ENCODE measurements at regions not wholly inside any gene's neighbourhood (a gene's known extent, or its start where the extent isn't known, plus 50 kb on each side); places are given as distances from the start of the nearest gene placed in this dataset.
"Not testable (repeated sequence)": the region's sequence is repeated elsewhere in the genome, so short reads cannot be mapped to it uniquely, and the experiment has no call there.

- H3K4me3 ChIP-seq (ENCODE audit: low read depth, low read length) = no peak overlapping the region
- TF ChIP-seq CTCF (IDR thresholded peaks at IDR 0.05; ENCODE audit: borderline replicate concordance, insufficient read depth, low read depth, low read length) = no peak
Measured at GRCh38 chr2:136288249-136288648, 170.3 kb upstream of the CXCR4 start.

- no peak overlapping the region for H3K4me3 ChIP-seq (ENCODE audit: low read depth, low read length)
- TF ChIP-seq CTCF (IDR thresholded peaks at IDR 0.05; ENCODE audit: borderline replicate concordance, insufficient read depth, low read depth, low read length) = no peak
Measured at GRCh38 chr2:136286423-136286822, 168.5 kb upstream of the CXCR4 start.

GRCh38 chr2:136284226-136285119 is 166.5 kb upstream of the CXCR4 start:
- no peak for TF ChIP-seq CTCF (IDR thresholded peaks at IDR 0.05; ENCODE audit: borderline replicate concordance, insufficient read depth, low read depth, low read length)
- H3K4me3 ChIP-seq (ENCODE audit: low read depth, low read length) = no peak overlapping the region

- H3K4me3 ChIP-seq (ENCODE audit: low read depth, low read length) = no peak overlapping the region
- TF ChIP-seq CTCF (IDR thresholded peaks at IDR 0.05; ENCODE audit: borderline replicate concordance, insufficient read depth, low read depth, low read length) = no peak
Measured at GRCh38 chr2:136282251-136282650, 164.3 kb upstream of the CXCR4 start.

GRCh38 chr2:136281281-136282114 is 163.5 kb upstream of the CXCR4 start:
- no peak overlapping the region for H3K4me3 ChIP-seq (ENCODE audit: low read depth, low read length)
- TF ChIP-seq CTCF (IDR thresholded peaks at IDR 0.05; ENCODE audit: borderline replicate concordance, insufficient read depth, low read depth, low read length) = no peak

GRCh38 chr2:136266346-136266745 is 148.4 kb upstream of the CXCR4 start:
- not testable (repeated sequence) for H3K4me3 ChIP-seq (ENCODE audit: low read depth, low read length)

- no peak for TF ChIP-seq CTCF (IDR thresholded peaks at IDR 0.05; ENCODE audit: borderline replicate concordance, insufficient read depth, low read depth, low read length)
- no peak overlapping the region for H3K4me3 ChIP-seq (ENCODE audit: low read depth, low read length)
Measured at GRCh38 chr2:136259551-136259950, 141.6 kb upstream of the CXCR4 start.
